SK-N-SH (cell line): ENCODE measurements at regions not wholly inside any gene's neighbourhood (a gene's known extent, or its start where the extent isn't known, plus 50 kb on each side); places are given as distances from the start of the nearest gene placed in this dataset.

Experiments used
- CTCF ChIA-PET: fragments of 300-600, 350-600 bp; formaldehyde crosslinking; extraction: SDS; loops from one replicate; lab custom pipeline; 2021; lab: Yijun Ruan, JAX
- POLR2A ChIA-PET: fragments of 350-600 bp; sonication (Branson Sonifier 250); formaldehyde crosslinking; extraction: SDS; loops from one replicate; lab custom pipeline; 2020; ENCODE audit warnings: antibody characterized with exemption, inconsistent platforms; lab: Yijun Ruan, JAX
- DNase-seq: peaks from one replicate; pipeline ENCODE4 v3.0.0; 2012
- H2AFZ ChIP-seq: fragments of 200-600 bp; sonication (generic); 2 replicates; pipeline ENCODE4 v1.8.1; 2016; ENCODE audit warnings: antibody characterized with exemption, mild to moderate bottlenecking, low read depth
- H3F3A ChIP-seq: fragments of 200-600 bp; sonication (generic); replicated peaks from 2 replicates; pipeline ENCODE3; 2016; ENCODE audit warnings: antibody characterized with exemption, mild to moderate bottlenecking; ENCODE audit not compliant: insufficient read depth
- H3K27ac ChIP-seq, 2 experiments: fragments of 200-500 bp in 1 of 2; fragments of 200-600 bp in 1 of 2; sonication (Bioruptor generic) in 1 of 2; sonication (generic), shearing (Covaris generic) in 1 of 2; 2 replicates each; pipeline versions ENCODE4 v1.5.1 to v1.6.1; 2014 to 2016; ENCODE audit warnings: low read depth in 2 of 2, inconsistent platforms in 1 of 2, low read length in 1 of 2, mild to moderate bottlenecking in 1 of 2, mixed read lengths in 1 of 2
- H3K27me3 ChIP-seq: fragments of 200-600 bp; sonication (generic), shearing (Covaris generic); 2 replicates; pipeline ENCODE4 v1.6.1; 2016; ENCODE audit warnings: mixed run types; ENCODE audit not compliant: insufficient read depth
- H3K36me3 ChIP-seq, 2 experiments: fragments of 200-500 bp in 1 of 2; fragments of 200-600 bp in 1 of 2; sonication (Bioruptor generic) in 1 of 2; sonication (generic) in 1 of 2; replicated peaks in 1 of 2; 2 replicates each; pipeline versions ENCODE3 to v1.5.1; 2014 to 2016; ENCODE audit warnings: low read length in 1 of 2, mild to moderate bottlenecking in 1 of 2; ENCODE audit not compliant: insufficient read depth in 2 of 2, control insufficient read depth in 1 of 2
- H3K4me1 ChIP-seq, 2 experiments: fragments of 200-500 bp in 1 of 2; fragments of 200-600 bp in 1 of 2; sonication (Bioruptor generic) in 1 of 2; sonication (generic), shearing (Covaris generic) in 1 of 2; 2 replicates each; pipeline versions ENCODE4 v1.5.1 to v1.6.1; 2014 to 2016; ENCODE audit warnings: low read depth in 1 of 2, low read length in 1 of 2, mixed run types in 1 of 2; ENCODE audit not compliant: insufficient read depth in 2 of 2, control insufficient read depth in 1 of 2
- H3K4me2 ChIP-seq: fragments of 200-600 bp; sonication (generic), shearing (Covaris generic); 2 replicates; pipeline ENCODE4 v1.6.1; 2017; ENCODE audit warnings: mixed run types
- H3K4me3 ChIP-seq, 2 experiments: fragments of 200-500 bp in 1 of 2; fragments of 200-600 bp in 1 of 2; sonication (Bioruptor generic) in 1 of 2; sonication (generic), shearing (Covaris generic) in 1 of 2; 2 replicates each; pipeline versions ENCODE4 v1.5.1 to v1.8.1; 2014 to 2016; ENCODE audit warnings: low read depth in 2 of 2, inconsistent platforms in 1 of 2, low read length in 1 of 2, mild to moderate bottlenecking in 1 of 2, mixed read lengths in 1 of 2, moderate library complexity in 1 of 2
- H3K79me2 ChIP-seq: fragments of 200-600 bp; sonication (generic); 2 replicates; pipeline ENCODE4 v1.8.1; 2017; ENCODE audit warnings: mild to moderate bottlenecking; ENCODE audit not compliant: insufficient read depth
- H3K9ac ChIP-seq: fragments of 200-600 bp; sonication (generic); 2 replicates; pipeline ENCODE4 v1.6.1; 2017; ENCODE audit warnings: mixed run types
- H3K9me2 ChIP-seq: fragments of 200-600 bp; sonication (generic); 2 replicates; pipeline ENCODE4 v1.6.1; 2017; ENCODE audit warnings: mixed run types
- H3K9me3 ChIP-seq: fragments of 200-600 bp; sonication (generic); 2 replicates; pipeline ENCODE4 v1.6.1; 2017; ENCODE audit warnings: mixed run types, mild to moderate bottlenecking, moderate library complexity
- H4K20me1 ChIP-seq: fragments of 200-600 bp; sonication (generic); 2 replicates; pipeline ENCODE4 v1.6.1; 2017; ENCODE audit warnings: mild to moderate bottlenecking, mixed run types; ENCODE audit not compliant: insufficient read depth
- CHD2 ChIP-seq: fragments of 150-350 bp; IDR thresholded peaks from 2 replicates; pipeline ENCODE4 v1.6.1; 2018; ENCODE audit warnings: low read length; ENCODE audit not compliant: partially characterized antibody
- ELF1 ChIP-seq: IDR thresholded peaks from 2 replicates; pipeline ENCODE4 v1.4.0; 2012
- EP300 ChIP-seq, 2 experiments: IDR thresholded peaks; 2 replicates each; pipeline versions ENCODE4 v1.4.0 to v1.6.1; 2012; ENCODE audit warnings: borderline replicate concordance in 1 of 2, low read depth in 1 of 2, low read length in 1 of 2
- FOSL2 ChIP-seq: IDR thresholded peaks from 2 replicates; pipeline ENCODE4 v1.4.0; 2012; ENCODE audit warnings: low read depth, mild to moderate bottlenecking, moderate library complexity, borderline replicate concordance
- FOXJ3 ChIP-seq: sonication (generic); formaldehyde crosslinking; IDR thresholded peaks from 2 replicates; pipeline ENCODE4 v1.5.1; 2020; ENCODE audit warnings: mild to moderate bottlenecking, missing genetic modification reagents
- MEF2A ChIP-seq: IDR thresholded peaks from 2 replicates; pipeline ENCODE4 v1.4.0; 2012; ENCODE audit warnings: low read depth, borderline replicate concordance
- NFIC ChIP-seq: IDR thresholded peaks from 2 replicates; pipeline ENCODE4 v1.4.0; 2012; ENCODE audit warnings: borderline replicate concordance
- SIN3A ChIP-seq: IDR thresholded peaks from 2 replicates; pipeline ENCODE4 v1.6.1; 2012; ENCODE audit warnings: low read depth, mild to moderate bottlenecking, low read length, moderate library complexity, borderline replicate concordance
- TCF12 ChIP-seq: IDR thresholded peaks from 2 replicates; pipeline ENCODE4 v1.4.0; 2012
- TEAD4 ChIP-seq: IDR thresholded peaks from 2 replicates; pipeline ENCODE4 v1.4.0; 2012; ENCODE audit warnings: mild to moderate bottlenecking, borderline replicate concordance; ENCODE audit not compliant: insufficient read depth
- YY1 ChIP-seq: IDR thresholded peaks from 2 replicates; pipeline ENCODE4 v1.4.0; 2012; ENCODE audit warnings: low read depth, mild to moderate bottlenecking
- WGBS: methylation state at CpG from one replicate; pipeline ENCODE4 v1.1.6; 2017; ENCODE audit warnings: low lambda C conversion rate; 5-methylcytosine and 5-hydroxymethylcytosine counted together
- TF ChIP-seq, protein P1 (sequence below): IDR thresholded peaks from 2 replicates; pipeline ENCODE4 v1.4.0; 2012; ENCODE audit warnings: low read depth
- TF ChIP-seq, protein P2 (sequence below): fragments of 150-350 bp; IDR thresholded peaks from 2 replicates; pipeline ENCODE4 v1.6.1; 2017; ENCODE audit warnings: antibody characterized with exemption, low read length, low read depth, borderline replicate concordance
- TF ChIP-seq, protein P3 (sequence below): IDR thresholded peaks from 2 replicates; pipeline ENCODE4 v1.4.0; 2012; ENCODE audit warnings: low read depth, borderline replicate concordance
- TF ChIP-seq, protein P4 (sequence below): IDR thresholded peaks from 2 replicates; pipeline ENCODE4; 2012
- TF ChIP-seq, protein P5 (sequence below): fragments of 200-600 bp; sonication (generic); IDR thresholded peaks from 2 replicates; pipeline ENCODE4 v1.6.1; 2017; ENCODE audit warnings: antibody characterized with exemption, mild to moderate bottlenecking, moderate library complexity
- TF ChIP-seq, protein P6 (sequence below): IDR thresholded peaks from 2 replicates; pipeline ENCODE4 v1.4.0; 2012; ENCODE audit warnings: low read depth, borderline replicate concordance

DNA sequence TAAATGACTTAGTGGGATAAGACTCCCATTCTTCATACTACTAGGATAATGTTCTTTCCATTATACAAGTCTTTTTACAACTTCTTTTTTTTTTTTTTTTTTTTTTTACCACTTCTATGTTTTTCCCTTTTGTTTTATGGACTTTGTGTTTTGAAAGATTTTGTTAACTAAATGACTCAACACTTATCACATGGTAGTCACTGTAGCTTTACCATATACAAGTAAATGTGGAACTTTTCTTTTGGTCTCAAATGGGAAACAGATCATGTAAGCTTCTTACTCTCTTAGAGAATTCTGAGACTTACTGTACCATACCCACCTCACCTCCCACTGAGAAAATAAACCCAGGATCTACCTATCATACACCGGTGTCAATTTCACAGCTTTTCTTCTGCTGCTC, 590.3 kb upstream of the CDH2 start:
- no peak for TF ChIP-seq TEAD4
- no peak for TF ChIP-seq TCF12
- TF ChIP-seq YY1: no peak
- TF ChIP-seq, protein P1, sequence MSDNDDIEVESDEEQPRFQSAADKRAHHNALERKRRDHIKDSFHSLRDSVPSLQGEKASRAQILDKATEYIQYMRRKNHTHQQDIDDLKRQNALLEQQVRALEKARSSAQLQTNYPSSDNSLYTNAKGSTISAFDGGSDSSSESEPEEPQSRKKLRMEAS: no peak
- TF ChIP-seq NFIC: no peak
- TF ChIP-seq, protein P2, sequence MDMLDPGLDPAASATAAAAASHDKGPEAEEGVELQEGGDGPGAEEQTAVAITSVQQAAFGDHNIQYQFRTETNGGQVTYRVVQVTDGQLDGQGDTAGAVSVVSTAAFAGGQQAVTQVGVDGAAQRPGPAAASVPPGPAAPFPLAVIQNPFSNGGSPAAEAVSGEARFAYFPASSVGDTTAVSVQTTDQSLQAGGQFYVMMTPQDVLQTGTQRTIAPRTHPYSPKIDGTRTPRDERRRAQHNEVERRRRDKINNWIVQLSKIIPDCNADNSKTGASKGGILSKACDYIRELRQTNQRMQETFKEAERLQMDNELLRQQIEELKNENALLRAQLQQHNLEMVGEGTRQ: no peak
- TF ChIP-seq, protein P3, sequence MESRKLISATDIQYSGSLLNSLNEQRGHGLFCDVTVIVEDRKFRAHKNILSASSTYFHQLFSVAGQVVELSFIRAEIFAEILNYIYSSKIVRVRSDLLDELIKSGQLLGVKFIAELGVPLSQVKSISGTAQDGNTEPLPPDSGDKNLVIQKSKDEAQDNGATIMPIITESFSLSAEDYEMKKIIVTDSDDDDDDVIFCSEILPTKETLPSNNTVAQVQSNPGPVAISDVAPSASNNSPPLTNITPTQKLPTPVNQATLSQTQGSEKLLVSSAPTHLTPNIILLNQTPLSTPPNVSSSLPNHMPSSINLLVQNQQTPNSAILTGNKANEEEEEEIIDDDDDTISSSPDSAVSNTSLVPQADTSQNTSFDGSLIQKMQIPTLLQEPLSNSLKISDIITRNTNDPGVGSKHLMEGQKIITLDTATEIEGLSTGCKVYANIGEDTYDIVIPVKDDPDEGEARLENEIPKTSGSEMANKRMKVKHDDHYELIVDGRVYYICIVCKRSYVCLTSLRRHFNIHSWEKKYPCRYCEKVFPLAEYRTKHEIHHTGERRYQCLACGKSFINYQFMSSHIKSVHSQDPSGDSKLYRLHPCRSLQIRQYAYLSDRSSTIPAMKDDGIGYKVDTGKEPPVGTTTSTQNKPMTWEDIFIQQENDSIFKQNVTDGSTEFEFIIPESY: no peak
- TF ChIP-seq, protein P4, sequence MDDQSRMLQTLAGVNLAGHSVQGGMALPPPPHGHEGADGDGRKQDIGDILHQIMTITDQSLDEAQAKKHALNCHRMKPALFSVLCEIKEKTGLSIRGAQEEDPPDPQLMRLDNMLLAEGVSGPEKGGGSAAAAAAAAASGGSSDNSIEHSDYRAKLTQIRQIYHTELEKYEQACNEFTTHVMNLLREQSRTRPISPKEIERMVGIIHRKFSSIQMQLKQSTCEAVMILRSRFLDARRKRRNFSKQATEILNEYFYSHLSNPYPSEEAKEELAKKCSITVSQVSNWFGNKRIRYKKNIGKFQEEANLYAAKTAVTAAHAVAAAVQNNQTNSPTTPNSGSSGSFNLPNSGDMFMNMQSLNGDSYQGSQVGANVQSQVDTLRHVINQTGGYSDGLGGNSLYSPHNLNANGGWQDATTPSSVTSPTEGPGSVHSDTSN: no peak
- TF ChIP-seq SIN3A: no peak
- TF ChIP-seq, protein P5, sequence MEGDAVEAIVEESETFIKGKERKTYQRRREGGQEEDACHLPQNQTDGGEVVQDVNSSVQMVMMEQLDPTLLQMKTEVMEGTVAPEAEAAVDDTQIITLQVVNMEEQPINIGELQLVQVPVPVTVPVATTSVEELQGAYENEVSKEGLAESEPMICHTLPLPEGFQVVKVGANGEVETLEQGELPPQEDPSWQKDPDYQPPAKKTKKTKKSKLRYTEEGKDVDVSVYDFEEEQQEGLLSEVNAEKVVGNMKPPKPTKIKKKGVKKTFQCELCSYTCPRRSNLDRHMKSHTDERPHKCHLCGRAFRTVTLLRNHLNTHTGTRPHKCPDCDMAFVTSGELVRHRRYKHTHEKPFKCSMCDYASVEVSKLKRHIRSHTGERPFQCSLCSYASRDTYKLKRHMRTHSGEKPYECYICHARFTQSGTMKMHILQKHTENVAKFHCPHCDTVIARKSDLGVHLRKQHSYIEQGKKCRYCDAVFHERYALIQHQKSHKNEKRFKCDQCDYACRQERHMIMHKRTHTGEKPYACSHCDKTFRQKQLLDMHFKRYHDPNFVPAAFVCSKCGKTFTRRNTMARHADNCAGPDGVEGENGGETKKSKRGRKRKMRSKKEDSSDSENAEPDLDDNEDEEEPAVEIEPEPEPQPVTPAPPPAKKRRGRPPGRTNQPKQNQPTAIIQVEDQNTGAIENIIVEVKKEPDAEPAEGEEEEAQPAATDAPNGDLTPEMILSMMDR: no peak
- no peak for TF ChIP-seq CHD2
- TF ChIP-seq FOSL2: no peak
- TF ChIP-seq FOXJ3 (CRISPR knock-in tag): no peak
- no peak for TF ChIP-seq EP300 (IDR thresholded peaks at IDR 0.05; ENCODE audit: borderline replicate concordance in 1 of 2, low read depth in 1 of 2, low read length in 1 of 2)
- no peak for TF ChIP-seq MEF2A
- TF ChIP-seq ELF1: no peak
- TF ChIP-seq, protein P6, sequence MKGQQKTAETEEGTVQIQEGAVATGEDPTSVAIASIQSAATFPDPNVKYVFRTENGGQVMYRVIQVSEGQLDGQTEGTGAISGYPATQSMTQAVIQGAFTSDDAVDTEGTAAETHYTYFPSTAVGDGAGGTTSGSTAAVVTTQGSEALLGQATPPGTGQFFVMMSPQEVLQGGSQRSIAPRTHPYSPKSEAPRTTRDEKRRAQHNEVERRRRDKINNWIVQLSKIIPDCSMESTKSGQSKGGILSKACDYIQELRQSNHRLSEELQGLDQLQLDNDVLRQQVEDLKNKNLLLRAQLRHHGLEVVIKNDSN: no peak
- TF ChIP-seq, all 33 proteins: peak for 0
- no peaks in the 10 kb centered on the region for H3K9me3 ChIP-seq
- H3K36me3 ChIP-seq: no peaks in the 10 kb centered on the region
- H3K27ac ChIP-seq: peak overlapping the region; percentile 88 to 96
- H3K9me2 ChIP-seq: no peaks in the 10 kb centered on the region
- peaks cover 18 to 53% of the 10 kb centered on the region in 2 experiments for H3K4me1 ChIP-seq
- H3K79me2 ChIP-seq: no peaks in the 10 kb centered on the region
- H2AFZ ChIP-seq: peak overlapping the region; percentile 12
- H3K27me3 ChIP-seq: no peaks in the 10 kb centered on the region
- 0 out of 2 replicates have a peak overlapping the region, but pooled peaks have one; percentile 5 for H3K9ac ChIP-seq
- H3F3A ChIP-seq: peaks cover 28% of the 10 kb centered on the region
- no peak for DNase-seq
- ChIA-PET POLR2A (no interaction called here), CTCF (interaction anchor here (0.8 to 0.9 kb wide), 2 partner anchors 10 to 1162 kb away, joined by 3 read pairs; no protein-coding TSS in a partner anchor)
- H4K20me1 ChIP-seq: no peaks in the 10 kb centered on the region
- peak overlapping the region; percentile 58; the same call in 1 of the 2 replicates for H3K4me2 ChIP-seq
- 91% methylated on average over 1 of the region's 1 CpG for WGBS
- no peak overlapping the region for H3K4me3 ChIP-seq
